HuH-7 (cell line): ENCODE measurements at regions not wholly inside any gene's neighbourhood (a gene's known extent, or its start where the extent isn't known, plus 50 kb on each side); places are given as distances from the start of the nearest gene placed in this dataset.

Experiments used
- DNase-seq: peaks from one replicate; pipeline ENCODE4 v3.0.0; 2011; ENCODE audit warnings: low spot score

DNA sequence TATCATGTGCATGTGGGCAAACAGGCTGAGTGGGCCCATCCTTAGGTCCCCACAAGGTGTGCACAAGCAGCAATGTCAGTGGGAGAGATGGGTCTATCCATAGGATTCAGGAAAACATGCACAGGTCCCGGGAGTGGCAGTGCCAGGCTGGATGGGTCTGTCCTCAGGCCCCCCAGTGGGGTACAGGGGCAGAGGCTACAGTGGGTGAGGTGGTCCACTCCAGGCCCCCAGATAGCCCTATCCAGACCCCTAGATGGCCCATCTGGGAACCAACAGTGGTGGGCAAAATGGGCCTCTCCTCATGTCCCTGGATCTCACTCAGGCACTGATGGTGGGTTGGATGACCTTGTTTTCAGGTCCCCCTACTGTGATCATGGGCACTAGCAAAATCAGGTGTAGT lies 277.8 kb upstream of the SYT1 start:
- DNase-seq = no peak

DNA sequence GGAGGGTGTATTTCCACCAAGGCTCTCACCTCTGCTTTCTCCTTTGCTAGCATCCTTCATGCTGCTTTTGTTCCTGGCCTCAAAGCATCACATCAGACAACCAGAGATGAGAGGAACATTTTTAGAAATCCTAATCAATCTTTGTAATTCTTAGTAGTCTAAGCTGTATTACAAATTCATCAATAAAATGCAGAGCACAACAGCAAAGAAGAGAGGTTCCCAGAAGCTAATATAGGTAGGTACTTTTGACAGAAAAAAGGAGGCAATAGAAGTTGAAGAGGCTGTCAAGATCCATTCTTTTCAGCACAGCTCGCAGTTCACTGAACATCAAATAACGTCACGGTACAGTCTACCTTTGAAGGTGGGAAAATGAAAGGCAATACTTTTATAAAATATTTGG lies 265.2 kb upstream of the SYT1 start:
- no peak for DNase-seq

DNA sequence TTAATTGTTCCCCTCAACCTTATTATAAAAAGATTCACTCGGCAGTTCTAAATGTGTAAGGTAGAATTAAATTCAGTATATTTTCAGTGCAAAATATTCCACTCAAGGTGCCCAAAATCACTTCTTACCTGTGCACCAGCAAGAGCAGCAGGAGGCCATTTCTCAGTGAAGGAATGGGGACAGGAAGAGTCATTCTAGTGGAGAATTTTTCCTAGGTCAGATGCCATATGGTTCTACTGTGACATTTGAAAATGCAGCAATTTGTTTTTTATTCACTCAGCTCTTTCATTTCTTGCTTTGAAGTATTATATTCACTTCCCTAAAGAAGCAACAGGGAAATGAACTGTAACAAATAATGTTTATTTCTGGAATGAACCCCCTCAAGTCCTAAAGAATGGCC lies 264.0 kb upstream of the SYT1 start:
- no peak for DNase-seq

DNA sequence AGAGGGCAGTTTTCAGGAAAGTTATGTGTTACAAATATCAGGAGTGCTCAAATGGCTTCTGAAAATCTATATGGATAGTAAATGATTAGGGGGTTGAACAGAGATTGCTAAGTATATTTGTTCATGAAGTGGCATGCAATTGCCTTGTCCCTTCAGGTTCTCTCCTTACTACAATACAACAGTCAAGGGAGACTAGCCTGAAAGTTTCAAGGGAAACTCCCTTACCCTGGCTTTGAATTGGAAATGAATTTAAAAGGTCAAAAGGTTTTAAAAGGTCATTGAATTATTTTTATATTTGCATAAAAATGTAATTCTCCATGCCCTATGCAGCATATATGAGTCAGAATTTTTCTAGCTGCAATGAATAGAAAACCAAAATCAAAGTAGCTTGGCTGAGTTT lies 253.1 kb upstream of the SYT1 start:
- no peak for DNase-seq

DNA sequence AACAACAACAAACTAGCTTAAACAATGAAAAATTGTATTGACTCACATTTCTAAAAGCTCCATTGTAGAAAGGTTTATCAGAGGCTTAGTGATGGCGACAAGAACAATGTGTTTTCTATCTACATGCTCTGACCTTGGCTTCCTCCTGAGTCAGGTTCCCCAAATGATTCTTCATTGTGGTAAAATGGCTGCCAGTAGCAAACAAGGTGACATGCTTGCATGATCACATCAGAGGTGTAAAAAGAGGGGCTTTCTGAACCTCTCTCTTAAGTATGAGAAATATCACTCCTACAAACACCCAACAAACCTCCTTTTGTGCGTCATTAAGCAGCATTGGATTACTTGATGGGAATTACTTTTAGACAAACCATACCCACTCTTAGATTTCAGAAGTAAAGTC lies 252.4 kb upstream of the SYT1 start:
- no peak for DNase-seq

DNA sequence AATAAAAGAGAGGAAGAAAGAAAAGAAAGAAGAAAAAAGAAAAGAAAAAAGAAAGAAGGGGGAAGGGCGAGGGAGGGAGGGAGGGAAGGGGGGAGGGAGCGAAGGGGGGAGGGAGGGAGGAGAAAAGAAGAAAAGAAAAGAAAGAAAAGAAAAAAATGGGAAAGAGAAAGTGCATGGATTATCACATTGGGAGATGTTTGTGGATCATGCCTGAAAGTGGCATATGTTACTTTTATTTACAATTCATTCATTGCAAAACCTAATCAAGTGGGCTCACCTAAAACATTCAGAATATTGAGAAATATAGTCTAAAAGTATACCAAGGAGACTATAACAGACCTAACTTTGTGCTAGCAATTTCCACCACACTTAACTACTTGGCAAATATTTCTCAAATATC lies 246.9 kb upstream of the SYT1 start:
- no peak for DNase-seq

DNA sequence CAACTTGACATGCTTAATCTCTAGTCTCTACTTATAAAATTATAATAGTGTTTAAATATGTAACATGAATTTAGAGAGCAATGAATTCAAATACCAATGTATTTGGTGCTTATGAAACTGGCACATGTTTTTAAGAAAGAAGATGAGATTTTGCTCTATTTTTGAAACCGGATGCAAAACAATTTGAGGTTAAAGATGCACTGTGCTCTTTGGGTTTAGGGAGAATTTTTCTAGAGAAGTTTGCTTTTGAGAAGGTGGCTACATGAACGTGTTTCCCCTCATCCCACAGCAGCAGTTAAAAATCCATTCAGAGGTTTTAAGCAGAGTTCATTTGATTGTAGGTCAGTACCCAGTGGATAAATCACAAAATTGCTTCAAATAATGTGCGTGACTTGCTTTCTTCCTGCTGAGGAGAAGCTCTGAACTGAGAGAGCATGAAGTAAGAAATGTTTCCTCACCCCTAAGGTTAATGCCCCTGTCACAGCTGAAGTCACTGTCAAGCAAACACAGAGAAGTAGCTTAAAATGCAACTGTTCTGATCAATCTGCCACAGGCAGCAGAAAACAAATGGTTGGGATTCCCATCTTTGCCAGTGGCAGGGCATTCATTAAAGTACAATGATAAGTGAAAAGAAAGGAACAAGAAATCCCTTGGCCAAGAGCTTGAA lies 241.9 kb upstream of the SYT1 start:
- no peak for DNase-seq

DNA sequence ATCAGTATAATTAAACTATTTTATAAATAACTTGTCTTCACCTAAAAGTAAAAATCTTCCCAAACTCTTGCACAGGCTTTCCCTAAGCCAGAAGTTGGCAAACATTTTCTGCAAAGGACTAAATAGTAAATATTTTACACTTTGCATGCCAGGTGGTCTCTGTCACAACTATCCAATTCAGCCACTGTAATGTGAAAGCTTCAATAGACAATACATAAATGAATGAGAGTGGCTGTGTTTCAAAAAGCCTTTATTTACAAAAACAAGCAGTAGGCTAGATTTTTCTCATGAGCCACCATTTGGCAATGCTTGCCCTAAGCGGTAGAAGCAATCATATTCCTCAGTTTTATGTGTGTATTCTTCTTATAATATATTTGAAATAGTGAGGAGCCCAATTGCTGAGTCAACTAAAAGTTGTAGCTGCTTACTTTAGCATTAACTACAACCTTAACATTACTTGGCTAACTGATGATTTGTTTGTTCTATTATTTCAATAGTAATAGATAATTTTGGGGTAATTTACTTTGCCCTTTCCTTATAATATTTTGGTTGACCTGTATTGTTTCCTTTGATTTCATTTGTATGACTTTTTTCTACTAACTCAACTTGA lies 236.0 kb upstream of the SYT1 start:
- no peak for DNase-seq

DNA sequence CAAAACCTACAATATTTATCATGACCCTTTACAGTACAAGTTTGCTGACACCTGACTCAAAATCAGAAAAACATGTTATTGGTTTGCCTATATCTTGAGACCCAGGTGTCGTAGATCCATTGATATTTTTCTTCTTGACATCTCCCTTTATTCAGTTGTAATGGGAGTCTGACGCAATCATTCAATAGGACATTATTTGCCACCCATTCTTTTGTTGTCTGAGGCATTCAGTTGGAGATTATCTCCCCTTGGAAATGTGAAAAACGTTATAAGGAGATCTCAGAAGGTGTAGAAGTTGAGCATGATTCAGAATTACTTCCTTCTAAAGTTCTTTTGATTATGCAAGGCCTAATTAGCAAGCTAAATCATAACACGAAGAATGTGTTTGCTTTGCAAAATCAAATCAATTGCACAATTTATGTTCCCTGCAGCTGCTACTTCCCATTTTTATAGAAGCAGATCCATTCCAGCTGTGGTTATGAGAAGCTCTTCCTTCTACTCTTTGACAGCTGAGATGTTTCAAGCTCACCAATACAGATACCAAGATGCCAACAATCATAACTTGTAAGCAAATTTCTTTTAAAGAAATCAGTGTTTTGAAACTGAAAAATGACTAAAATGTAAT lies 228.2 kb upstream of the SYT1 start:
- no peak for DNase-seq

DNA sequence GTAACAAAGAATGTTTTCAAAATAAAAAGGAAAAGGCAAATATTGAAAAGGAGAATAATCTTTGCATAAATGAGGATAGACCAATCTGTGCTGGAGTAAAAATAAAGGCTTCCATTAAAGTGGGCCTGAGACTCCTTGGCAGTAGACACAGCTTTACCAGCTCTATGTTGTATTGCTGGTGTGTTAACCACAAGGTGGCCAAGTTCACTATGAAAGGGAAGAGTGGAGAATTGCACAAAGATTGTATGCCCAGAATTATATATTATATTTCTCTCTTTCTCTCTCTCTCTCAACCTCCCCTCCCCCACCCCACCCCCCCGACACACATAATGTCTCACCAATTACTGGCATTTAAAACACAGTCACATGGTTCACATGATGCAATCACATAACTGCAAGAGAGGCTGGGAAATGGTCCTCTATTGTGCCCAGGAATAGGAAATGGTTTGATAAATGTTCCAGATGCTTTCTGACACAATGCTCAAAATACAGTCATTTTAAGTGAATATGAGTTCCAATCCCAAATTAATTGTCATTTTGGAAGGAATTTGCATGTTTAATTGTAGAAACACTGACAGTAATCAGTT lies 222.6 kb upstream of the SYT1 start:
- DNase-seq = peak; percentile 11

DNA sequence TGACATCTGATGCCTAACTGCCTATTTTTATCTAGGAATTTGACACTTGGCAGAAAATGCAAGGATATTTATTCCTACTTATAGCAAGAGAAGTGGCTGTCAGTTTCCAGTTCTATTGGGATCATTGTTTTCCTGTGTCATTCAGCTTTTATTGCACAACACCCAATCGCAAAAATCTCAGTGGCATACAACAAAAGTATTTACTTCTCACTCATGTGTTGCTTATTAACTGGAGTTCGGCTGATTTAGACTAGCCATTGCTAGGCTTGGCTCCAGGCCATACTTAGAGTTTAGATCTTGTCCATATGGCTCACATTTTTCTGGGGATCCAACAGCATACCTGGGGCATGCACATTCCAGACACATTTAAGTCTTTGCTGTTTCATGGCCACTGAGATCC lies 218.6 kb upstream of the SYT1 start:
- no peak for DNase-seq

DNA sequence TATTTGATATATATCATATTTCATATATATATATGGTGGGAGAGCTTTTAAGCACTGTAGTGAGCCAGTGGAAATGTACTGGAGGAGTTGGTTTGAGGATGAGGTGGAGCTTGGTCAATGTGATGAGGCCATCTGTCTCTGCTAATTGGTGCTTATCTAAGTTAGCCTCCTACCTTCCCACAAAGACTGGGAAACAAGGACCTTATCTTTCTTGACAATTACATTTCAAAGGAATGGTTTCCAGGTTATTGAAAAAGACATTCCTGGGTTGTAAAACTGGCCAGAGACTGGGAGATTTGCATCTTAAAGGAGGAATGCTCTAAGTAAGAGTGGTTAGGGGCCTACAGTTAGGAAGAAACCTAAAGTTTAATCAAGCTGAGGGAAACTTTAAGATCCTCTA lies 212.8 kb upstream of the SYT1 start:
- peak; percentile 4 for DNase-seq

DNA sequence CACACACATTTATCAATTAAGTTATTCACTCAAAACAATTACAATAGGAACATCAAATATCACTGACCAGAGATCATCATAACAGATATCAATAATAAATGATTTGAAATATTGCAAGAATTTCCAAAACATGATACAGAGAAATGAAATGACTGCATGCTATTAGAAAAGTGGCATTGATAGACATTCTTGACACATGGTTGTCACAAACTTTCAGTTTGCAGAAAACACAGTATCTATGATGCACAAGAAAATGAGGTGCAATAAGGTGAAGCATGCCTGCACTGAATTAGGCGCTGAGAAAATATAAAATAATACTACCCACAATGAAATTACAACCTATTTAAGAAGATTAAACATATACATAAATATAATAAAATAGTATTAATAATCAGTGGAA lies 198.0 kb upstream of the SYT1 start:
- DNase-seq = no peak

DNA sequence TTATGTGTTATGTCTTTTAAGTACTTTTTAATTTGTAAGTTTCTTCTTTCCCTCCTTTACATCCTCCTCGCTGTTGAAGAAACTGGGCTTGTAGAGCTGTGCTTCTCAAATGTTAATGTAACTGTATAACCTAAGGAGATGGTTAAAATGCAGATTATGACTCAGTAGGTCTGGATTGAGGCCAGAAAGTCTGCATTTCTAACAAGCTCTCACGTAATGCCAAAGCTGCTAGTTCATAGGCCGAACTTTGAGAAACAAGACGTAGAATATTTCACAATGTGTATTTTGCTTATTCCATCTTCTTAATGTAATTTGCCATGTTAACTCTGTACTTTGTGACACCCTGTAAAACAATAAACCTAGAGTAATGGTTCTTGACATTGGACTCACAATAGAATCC lies 193.3 kb upstream of the SYT1 start:
- no peak for DNase-seq

DNA sequence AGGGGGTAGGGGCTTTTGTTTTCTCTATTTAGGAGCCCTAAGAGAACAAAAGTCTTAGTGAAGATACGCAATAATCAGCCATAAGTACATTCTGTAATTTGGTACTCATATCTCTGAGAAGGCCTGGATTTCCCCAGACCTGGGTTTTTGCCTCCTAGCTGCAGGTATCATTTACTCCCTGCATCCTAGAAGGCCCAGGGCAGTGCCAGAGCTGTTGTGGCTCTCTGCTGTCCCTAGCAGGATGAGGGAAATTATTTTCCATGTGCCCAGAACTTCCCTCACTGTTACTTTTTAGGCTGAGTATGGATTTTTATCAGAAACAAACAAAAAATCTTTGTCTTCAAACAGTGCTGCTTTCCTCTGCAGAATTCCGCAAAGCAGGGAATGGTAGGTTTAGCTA lies 192.5 kb upstream of the SYT1 start:
- DNase-seq = no peak

DNA sequence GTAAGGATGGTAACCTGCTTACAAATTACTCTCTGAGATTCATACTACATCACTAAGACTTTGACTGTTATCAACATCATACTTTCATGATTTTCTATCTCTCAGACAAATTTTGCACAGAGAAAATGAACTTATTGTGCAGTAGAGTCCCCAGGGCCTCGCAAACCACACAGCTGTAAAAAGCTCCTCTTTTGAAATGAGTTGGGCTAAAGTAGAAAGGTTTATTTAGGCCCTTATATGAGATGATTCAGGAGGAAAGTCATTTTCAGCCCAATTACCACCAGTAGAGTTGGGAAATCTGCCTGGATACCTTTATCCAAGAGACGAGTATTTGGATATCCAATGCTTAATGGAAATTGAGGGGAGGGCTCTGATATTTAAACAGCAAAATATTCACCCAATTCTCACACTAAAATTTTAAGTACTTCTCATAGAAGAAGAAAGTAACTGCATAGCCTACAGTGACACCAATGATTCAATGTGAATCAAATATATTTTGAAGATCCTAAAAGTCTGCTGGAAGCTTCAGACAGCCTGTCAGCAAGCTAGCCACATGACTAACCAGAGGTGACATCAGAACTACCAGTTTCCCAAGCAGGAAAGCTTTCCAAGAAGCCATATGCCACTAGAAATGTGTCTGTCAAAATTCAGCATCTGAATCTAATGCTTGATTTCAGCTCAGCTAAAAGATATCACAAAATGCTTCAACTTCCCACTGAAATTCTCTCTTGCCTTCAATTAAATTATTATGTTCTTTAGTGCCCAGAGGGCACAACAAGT lies 190.1 kb upstream of the SYT1 start:
- no peak for DNase-seq

DNA sequence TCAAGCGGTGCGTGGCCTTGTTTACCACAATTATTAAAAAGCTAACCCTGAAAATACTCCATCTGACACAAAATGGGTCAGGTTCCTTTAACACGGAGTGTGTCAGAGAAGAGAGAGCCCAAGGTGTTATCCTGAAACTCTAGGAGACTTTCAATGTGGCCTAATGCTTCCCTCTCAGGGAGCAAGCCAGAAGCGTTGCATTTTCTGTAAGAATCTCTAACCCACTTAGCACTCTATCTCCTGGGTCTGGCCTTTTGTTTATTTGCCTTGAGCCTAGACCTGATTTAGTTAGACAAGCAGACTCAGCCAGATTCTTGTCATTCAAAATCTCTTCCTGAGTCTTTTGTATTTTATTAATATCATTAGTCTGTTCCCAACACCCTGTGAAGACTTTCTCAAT lies 184.0 kb upstream of the SYT1 start:
- DNase-seq = no peak

DNA sequence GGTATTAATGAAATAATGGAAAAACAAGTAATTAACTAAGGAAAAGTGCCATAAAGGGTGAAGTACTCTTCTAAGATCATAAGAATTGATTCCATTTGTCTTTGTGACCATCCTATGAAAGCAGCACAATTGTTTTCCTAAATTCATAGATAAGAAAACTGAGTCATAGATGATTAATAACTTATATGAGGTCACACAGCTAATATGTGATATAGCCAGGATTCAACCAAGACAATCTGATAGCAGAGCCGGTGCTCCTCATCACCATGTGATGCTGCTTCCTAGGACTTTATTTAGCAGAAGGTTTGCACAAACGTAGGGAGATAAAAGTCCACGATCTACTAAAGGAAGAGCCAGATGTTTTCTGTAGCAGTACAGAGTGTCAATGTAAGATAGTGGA lies 181.5 kb upstream of the SYT1 start:
- no peak for DNase-seq

DNA sequence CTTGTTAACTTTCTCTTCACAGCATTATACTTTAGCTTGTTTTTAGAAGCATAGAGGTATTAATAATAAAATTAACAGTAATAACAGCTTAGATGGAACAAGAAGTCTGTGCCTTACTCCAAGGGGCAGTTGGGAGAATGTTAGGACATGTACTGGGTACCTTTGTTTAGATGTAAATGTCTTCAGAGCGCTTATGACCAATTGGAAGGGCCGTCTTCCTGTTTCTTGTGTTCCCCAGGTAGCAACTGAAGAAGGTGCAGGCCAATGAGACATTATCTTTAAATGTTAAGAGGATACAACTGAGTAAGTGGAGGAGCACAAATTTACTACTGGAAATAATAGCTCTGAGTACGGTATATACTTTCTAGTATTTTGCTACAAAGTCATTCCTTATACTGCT lies 180.9 kb upstream of the SYT1 start:
- DNase-seq = no peak

DNA sequence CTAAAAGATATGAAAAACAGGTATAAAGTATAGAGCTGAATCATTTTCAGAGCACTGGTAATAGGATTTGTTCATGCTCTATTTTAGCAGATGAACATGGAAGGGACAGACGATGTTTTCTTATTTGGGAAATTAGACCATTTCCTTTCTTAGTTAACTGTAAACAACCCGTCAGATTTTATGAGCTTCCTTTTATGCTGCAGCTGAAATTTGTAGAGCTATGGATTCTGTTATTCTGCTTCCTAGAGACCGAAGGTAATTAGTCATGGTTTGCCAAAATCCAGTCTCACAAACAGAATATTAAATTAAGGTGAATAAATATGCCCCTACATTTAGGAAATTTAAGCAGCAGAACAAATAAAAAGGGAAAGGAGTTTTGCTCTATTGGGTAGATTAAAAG lies 180.2 kb upstream of the SYT1 start:
- no peak for DNase-seq

DNA sequence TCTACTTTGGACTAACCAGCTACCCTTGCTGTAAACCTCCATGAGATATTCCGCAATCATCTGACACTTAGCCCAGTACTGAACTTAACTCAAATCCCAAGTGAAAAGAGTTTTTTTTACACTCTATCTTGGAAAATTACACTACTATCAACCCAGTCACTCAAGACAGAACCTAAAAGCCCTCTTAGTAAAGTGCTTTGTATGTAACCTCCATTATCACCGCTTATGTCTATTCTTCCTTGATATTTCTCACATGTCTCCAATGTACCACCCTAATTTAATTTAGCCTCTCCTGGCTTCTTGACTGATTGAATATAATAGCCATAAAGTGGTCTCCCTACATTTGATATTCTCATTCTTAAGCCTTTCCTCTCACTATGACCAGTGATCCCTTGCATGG lies 168.8 kb upstream of the SYT1 start:
- DNase-seq = no peak

DNA sequence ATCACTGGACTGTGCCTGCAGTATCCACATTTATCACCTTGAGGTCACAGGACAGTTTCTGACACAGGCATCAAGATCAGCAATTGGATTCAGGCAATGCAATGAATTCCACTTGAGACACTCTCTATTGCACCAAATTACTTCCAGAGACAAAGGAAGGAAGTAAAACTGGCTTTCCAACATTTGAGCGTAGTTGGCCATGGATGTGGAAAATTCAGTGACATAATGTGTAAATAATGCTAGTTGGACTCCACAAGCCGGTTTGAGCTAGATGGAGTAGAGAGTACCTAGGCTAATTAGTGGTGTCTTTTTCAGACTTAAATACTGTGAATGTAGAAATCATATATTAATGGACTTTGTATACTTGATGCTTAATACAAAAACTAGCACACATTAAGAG lies 168.3 kb upstream of the SYT1 start:
- DNase-seq = no peak
